LoVo (cell line): ENCODE measurements at regions not wholly inside any gene's neighbourhood (a gene's known extent, or its start where the extent isn't known, plus 50 kb on each side); places are given as distances from the start of the nearest gene placed in this dataset.

Experiments
- DNase-seq: peaks from one replicate; pipeline ENCODE4 v3.0.0-alpha.2; 2016; ENCODE audit warnings: low spot score

GRCh38 chr2:147122944-147123343 lies 721.9 kb upstream of the ACVR2A start:
- DNase-seq: no peak

GRCh38 chr2:147110962-147111361 lies 733.9 kb upstream of the ACVR2A start:
- no peak for DNase-seq

GRCh38 chr2:147110317-147110716 lies 734.5 kb upstream of the ACVR2A start:
- no peak for DNase-seq

- DNase-seq: no peak
Measured at GRCh38 chr2:147109291-147109690, 735.5 kb upstream of the ACVR2A start.

GRCh38 chr2:147108548-147108947 lies 736.3 kb upstream of the ACVR2A start:
- DNase-seq: no peak

GRCh38 chr2:147101941-147102790 lies 742.7 kb upstream of the ACVR2A start:
- DNase-seq: no peak

GRCh38 chr2:147100406-147101035 lies 744.3 kb upstream of the ACVR2A start:
- no peak for DNase-seq

GRCh38 chr2:147099845-147100244 lies 745.0 kb upstream of the ACVR2A start:
- no peak for DNase-seq

- DNase-seq: no peak
Measured at GRCh38 chr2:147098940-147099339, 745.9 kb upstream of the ACVR2A start.

- no peak for DNase-seq
Measured at GRCh38 chr2:147097747-147098146, 747.1 kb upstream of the ACVR2A start.

- no peak for DNase-seq
Measured at GRCh38 chr2:147096671-147097070, 748.2 kb upstream of the ACVR2A start.

- no peak for DNase-seq
Measured at GRCh38 chr2:147095376-147095775, 749.5 kb upstream of the ACVR2A start.

- no peak for DNase-seq
Measured at GRCh38 chr2:147094077-147094476, 750.8 kb upstream of the ACVR2A start.

- DNase-seq: no peak
Measured at GRCh38 chr2:147092266-147092665, 752.6 kb upstream of the ACVR2A start.

- no peak for DNase-seq
Measured at GRCh38 chr2:147091448-147091847, 753.4 kb upstream of the ACVR2A start.

GRCh38 chr2:147088871-147089270 lies 756.0 kb upstream of the ACVR2A start:
- DNase-seq: no peak

- DNase-seq: no peak
Measured at GRCh38 chr2:147086715-147087114, 758.1 kb upstream of the ACVR2A start.

GRCh38 chr2:147083664-147084063 lies 761.2 kb upstream of the ACVR2A start:
- no peak for DNase-seq

- DNase-seq: peak; percentile 62
Measured at GRCh38 chr2:147082850-147083522, 761.8 kb upstream of the ACVR2A start.

- no peak for DNase-seq
Measured at GRCh38 chr2:147081831-147082230, 763.0 kb upstream of the ACVR2A start.

- no peak for DNase-seq
Measured at GRCh38 chr2:147076634-147077033, 768.2 kb upstream of the ACVR2A start.

GRCh38 chr2:147068071-147068470 lies 776.8 kb upstream of the ACVR2A start:
- DNase-seq: no peak

- DNase-seq: no peak
Measured at GRCh38 chr2:147067136-147067535, 777.7 kb upstream of the ACVR2A start.
